B cell (primary cell): ENCODE measurements at regions not wholly inside any gene's neighbourhood (a gene's known extent, or its start where the extent isn't known, plus 50 kb on each side); places are given as distances from the start of the nearest gene placed in this dataset.

Experiments used
- ATAC-seq: fragments of 200-7000 bp; cut with Tn5 transposase; one replicate; pipeline ENCODE4 v1.10.0; 2021; ENCODE audit warnings: low read depth, mild to moderate bottlenecking, moderate number of reproducible peaks, moderate library complexity
- CTCF ChIA-PET: fragments of 350-600 bp; sonication (Branson Sonifier 250); formaldehyde crosslinking; loops from one replicate; lab custom pipeline; 2021; ENCODE audit warnings: antibody characterized with exemption, inconsistent platforms; lab: Charles Lee
- POLR2A ChIA-PET: fragments of 350-600 bp; sonication (Branson Sonifier 250); formaldehyde crosslinking; loops from one replicate; lab custom pipeline; 2021; ENCODE audit warnings: antibody characterized with exemption; lab: Charles Lee
- DNase-seq: peaks from one replicate; pipeline ENCODE4 v3.0.0; 2013
- H2AFZ ChIP-seq: 2 replicates; pipeline ENCODE4 v1.6.1; 2012; ENCODE audit warnings: mild to moderate bottlenecking, low read depth, low read length; ENCODE audit not compliant: insufficient read depth, poor library complexity, severe bottlenecking
- H3K27ac ChIP-seq, 2 donors: 1 replicate in 1 of 2; 2 replicates in 1 of 2; pipeline ENCODE4 v1.5.1; 2012 to 2013; ENCODE audit warnings: low read length in 2 of 2, mild to moderate bottlenecking in 2 of 2, moderate library complexity in 1 of 2
- H3K27me3 ChIP-seq, 4 experiments: fragments of 200-600 bp in 1 of 4; sonication (generic) in 1 of 4; replicated peaks in 1 of 4; 1 replicate in 2 of 4; 2 replicates in 2 of 4; pipeline versions ENCODE4 v1.6.1 to v1.7.0; 2013 to 2016; ENCODE audit warnings: low read length in 3 of 4, mild to moderate bottlenecking in 2 of 4, mixed read lengths in 1 of 4, moderate library complexity in 1 of 4; ENCODE audit not compliant: insufficient read depth in 4 of 4, control insufficient read depth in 3 of 4; ENCODE audit errors: control extremely low read depth in 1 of 4
- H3K36me3 ChIP-seq, 2 experiments: replicated peaks in 1 of 2; 1 replicate in 1 of 2; 2 replicates in 1 of 2; pipeline versions ENCODE4 v1.6.1 to v1.7.1; 2013; ENCODE audit warnings: low read length in 1 of 2; ENCODE audit not compliant: insufficient read depth in 2 of 2, control insufficient read depth in 1 of 2; ENCODE audit errors: control extremely low read depth in 1 of 2, extremely low read depth in 1 of 2
- H3K4me1 ChIP-seq, 2 donors: fragments of 200-600 bp in 1 of 2; sonication (generic) in 1 of 2; 1 replicate in 1 of 2; 2 replicates in 1 of 2; pipeline versions ENCODE4 v1.5.1 to v1.6.1; 2013 to 2017; ENCODE audit warnings: low read length in 2 of 2; ENCODE audit not compliant: control insufficient read depth in 2 of 2, insufficient read depth in 2 of 2
- H3K4me2 ChIP-seq: replicated peaks from 2 replicates; pipeline ENCODE3; 2012; ENCODE audit warnings: mild to moderate bottlenecking, low read depth, low read length; ENCODE audit not compliant: poor library complexity, severe bottlenecking
- H3K4me3 ChIP-seq, 5 experiments: fragments of 200-600 bp in 1 of 5; sonication (generic) in 1 of 5; 1 replicate in 3 of 5; 2 replicates in 2 of 5; pipeline versions ENCODE4 v1.5.1 to v1.7.0; 2011 to 2016; ENCODE audit warnings: low read length in 4 of 5, mild to moderate bottlenecking in 4 of 5, low read depth in 2 of 5, control low read depth in 1 of 5, moderate library complexity in 1 of 5; ENCODE audit not compliant: insufficient read depth in 1 of 5; ENCODE audit errors: control extremely low read depth in 1 of 5, extremely low read depth in 1 of 5
- H3K79me2 ChIP-seq: fragments of 200-600 bp; sonication (generic); one replicate; pipeline ENCODE4 v1.6.0; 2016; ENCODE audit warnings: low read length; ENCODE audit not compliant: control insufficient read depth, insufficient read depth
- H3K9ac ChIP-seq: fragments of 200-600 bp; sonication (generic); 2 replicates; pipeline ENCODE4 v1.6.1; 2017; ENCODE audit warnings: mild to moderate bottlenecking, low read length, moderate library complexity
- H3K9me3 ChIP-seq, 3 donors: one replicate each; pipeline versions ENCODE4 v1.6.1 to v1.7.1; 2013; ENCODE audit warnings: low read length in 2 of 3; ENCODE audit not compliant: control insufficient read depth in 2 of 3, insufficient read depth in 1 of 3; ENCODE audit errors: control extremely low read depth in 1 of 3
- H4K20me1 ChIP-seq: 2 replicates; pipeline ENCODE4 v1.6.0; 2012; ENCODE audit warnings: mild to moderate bottlenecking, low read length; ENCODE audit not compliant: insufficient read depth, control insufficient read depth, poor library complexity, severe bottlenecking
- H3K27ac Mint-ChIP-seq: one replicate; pipeline ENCODE4 v1.8.0; 2021; ENCODE audit warnings: mixed read lengths
- H3K27me3 Mint-ChIP-seq: one replicate; pipeline ENCODE4 v1.8.0; 2021; ENCODE audit warnings: mixed read lengths
- H3K4me1 Mint-ChIP-seq: one replicate; pipeline ENCODE4 v1.8.0; 2021; ENCODE audit warnings: mixed read lengths
- H3K4me3 Mint-ChIP-seq: one replicate; pipeline ENCODE4 v1.8.0; 2021; ENCODE audit warnings: mixed read lengths
- H3K9me3 Mint-ChIP-seq: one replicate; pipeline ENCODE4 v1.8.0; 2022; ENCODE audit warnings: mixed read lengths; ENCODE audit not compliant: insufficient read depth
- EZH2 ChIP-seq: IDR thresholded peaks from 2 replicates; pipeline ENCODE4 v1.6.1; 2012; ENCODE audit warnings: borderline replicate concordance, low read depth, mild to moderate bottlenecking, moderate library complexity, low read length; ENCODE audit not compliant: insufficient read depth, poor library complexity, severe bottlenecking
- intact Hi-C: fragments of 100-400 bp; cut with micrococcal nuclease; formaldehyde crosslinking; loops from one replicate; pipeline ENCODE4 v1.10.0; 2022
- TF ChIP-seq, protein P1 (sequence below): fragments of 200-600 bp; IDR thresholded peaks from one replicate; pipeline ENCODE4 v1.8.0; 2022; ENCODE audit warnings: antibody characterized with exemption, mild to moderate bottlenecking

- Histone ChIP-seq H3K9me3 (no peaks in the 10 kb centered on the region), H3K36me3 (no peaks in the 10 kb centered on the region), H3K4me3 (no peak overlapping the region), H4K20me1 (no peaks in the 10 kb centered on the region), H3K9ac (no peak overlapping the region), H2AFZ (no peak overlapping the region), H3K27me3 (no peaks in the 10 kb centered on the region), H3K4me1 (no peaks in the 10 kb centered on the region), H3K4me2 (no peak overlapping the region), H3K79me2 (no peaks in the 10 kb centered on the region), H3K27ac (no peak overlapping the region)
- Mint-ChIP-seq H3K4me3 (no peak overlapping the region), H3K9me3 (no peaks in the 10 kb centered on the region), H3K27ac (no peak overlapping the region), H3K4me1 (no peaks in the 10 kb centered on the region), H3K27me3 (no peaks in the 10 kb centered on the region)
- ChIA-PET POLR2A (no interaction called here), CTCF (no interaction called here)
- intact Hi-C loops, result no loop called here
- TF ChIP-seq, protein P1, sequence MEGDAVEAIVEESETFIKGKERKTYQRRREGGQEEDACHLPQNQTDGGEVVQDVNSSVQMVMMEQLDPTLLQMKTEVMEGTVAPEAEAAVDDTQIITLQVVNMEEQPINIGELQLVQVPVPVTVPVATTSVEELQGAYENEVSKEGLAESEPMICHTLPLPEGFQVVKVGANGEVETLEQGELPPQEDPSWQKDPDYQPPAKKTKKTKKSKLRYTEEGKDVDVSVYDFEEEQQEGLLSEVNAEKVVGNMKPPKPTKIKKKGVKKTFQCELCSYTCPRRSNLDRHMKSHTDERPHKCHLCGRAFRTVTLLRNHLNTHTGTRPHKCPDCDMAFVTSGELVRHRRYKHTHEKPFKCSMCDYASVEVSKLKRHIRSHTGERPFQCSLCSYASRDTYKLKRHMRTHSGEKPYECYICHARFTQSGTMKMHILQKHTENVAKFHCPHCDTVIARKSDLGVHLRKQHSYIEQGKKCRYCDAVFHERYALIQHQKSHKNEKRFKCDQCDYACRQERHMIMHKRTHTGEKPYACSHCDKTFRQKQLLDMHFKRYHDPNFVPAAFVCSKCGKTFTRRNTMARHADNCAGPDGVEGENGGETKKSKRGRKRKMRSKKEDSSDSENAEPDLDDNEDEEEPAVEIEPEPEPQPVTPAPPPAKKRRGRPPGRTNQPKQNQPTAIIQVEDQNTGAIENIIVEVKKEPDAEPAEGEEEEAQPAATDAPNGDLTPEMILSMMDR, result no peak
- TF ChIP-seq EZH2, result no peak
- DNase-seq (no peak), ATAC-seq (no peak)
Observed at GRCh38 chr6:141105481-141105880, 1027.2 kb upstream of the GJE1 start.

DNA sequence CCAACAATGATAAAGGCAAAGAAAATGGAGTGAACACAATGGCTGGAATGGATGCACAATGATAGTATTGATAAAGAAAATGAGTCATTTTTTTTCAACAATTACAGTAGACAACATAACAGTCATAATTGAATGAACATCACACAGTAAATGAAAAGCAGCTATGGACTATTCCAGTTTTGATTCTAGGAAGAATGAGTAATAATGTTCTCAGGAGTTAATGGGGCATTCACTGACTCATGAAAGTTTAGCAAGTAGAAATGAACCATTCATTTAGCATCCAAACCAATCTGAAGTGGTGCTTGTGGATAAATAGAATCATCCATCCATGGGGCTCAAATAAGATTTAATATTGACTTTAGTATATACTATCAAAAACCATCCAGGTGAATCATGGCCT is 1029.5 kb upstream of the GJE1 start:
- intact Hi-C loops, result no loop called here
- no peak overlapping the region for H2AFZ ChIP-seq
- ChIA-PET CTCF (no interaction called here), POLR2A (no interaction called here)
- TF ChIP-seq, protein P1, result no peak
- no peak for TF ChIP-seq EZH2
- H3K9me3 Mint-ChIP-seq, result no peaks in the 10 kb centered on the region
- no peaks in the 10 kb centered on the region for H4K20me1 ChIP-seq
- no peaks in the 10 kb centered on the region for H3K9me3 ChIP-seq
- H3K27me3 Mint-ChIP-seq, result no peaks in the 10 kb centered on the region
- no peaks in the 10 kb centered on the region for H3K4me1 Mint-ChIP-seq
- H3K4me3 Mint-ChIP-seq, result no peak overlapping the region
- no peaks in the 10 kb centered on the region for H3K4me1 ChIP-seq
- H3K4me2 ChIP-seq, result no peak overlapping the region
- H3K27ac Mint-ChIP-seq, result no peak overlapping the region
- ATAC-seq (no peak), DNase-seq (no peak)
- no peaks in the 10 kb centered on the region for H3K36me3 ChIP-seq
- no peak overlapping the region for H3K4me3 ChIP-seq
- H3K27me3 ChIP-seq, result no peaks in the 10 kb centered on the region
- no peaks in the 10 kb centered on the region for H3K79me2 ChIP-seq
- H3K27ac ChIP-seq, result no peak overlapping the region
- no peak overlapping the region for H3K9ac ChIP-seq
